ENCODE measurements at regions not wholly inside any gene's neighbourhood (a gene's known extent, or its start where the extent isn't known, plus 50 kb on each side); places are given as distances from the start of the nearest gene placed in this dataset.

GRCh38 chr17:14699574-14700185 lies 398.8 kb downstream of the HS3ST3B1 start:
- TF ChIP-seq POLR2A (IDR thresholded peaks at IDR 0.05) (no peak), POLR2AphosphoS5 (IDR thresholded peaks at IDR 0.05) (no peak)
- TF ChIP-seq, protein P1, sequence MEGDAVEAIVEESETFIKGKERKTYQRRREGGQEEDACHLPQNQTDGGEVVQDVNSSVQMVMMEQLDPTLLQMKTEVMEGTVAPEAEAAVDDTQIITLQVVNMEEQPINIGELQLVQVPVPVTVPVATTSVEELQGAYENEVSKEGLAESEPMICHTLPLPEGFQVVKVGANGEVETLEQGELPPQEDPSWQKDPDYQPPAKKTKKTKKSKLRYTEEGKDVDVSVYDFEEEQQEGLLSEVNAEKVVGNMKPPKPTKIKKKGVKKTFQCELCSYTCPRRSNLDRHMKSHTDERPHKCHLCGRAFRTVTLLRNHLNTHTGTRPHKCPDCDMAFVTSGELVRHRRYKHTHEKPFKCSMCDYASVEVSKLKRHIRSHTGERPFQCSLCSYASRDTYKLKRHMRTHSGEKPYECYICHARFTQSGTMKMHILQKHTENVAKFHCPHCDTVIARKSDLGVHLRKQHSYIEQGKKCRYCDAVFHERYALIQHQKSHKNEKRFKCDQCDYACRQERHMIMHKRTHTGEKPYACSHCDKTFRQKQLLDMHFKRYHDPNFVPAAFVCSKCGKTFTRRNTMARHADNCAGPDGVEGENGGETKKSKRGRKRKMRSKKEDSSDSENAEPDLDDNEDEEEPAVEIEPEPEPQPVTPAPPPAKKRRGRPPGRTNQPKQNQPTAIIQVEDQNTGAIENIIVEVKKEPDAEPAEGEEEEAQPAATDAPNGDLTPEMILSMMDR (IDR thresholded peaks at IDR 0.05): no peak

Measured in breast epithelium (tissue), 3 donors.